ENCODE measurements at regions not wholly inside any gene's neighbourhood (a gene's known extent, or its start where the extent isn't known, plus 50 kb on each side); places are given as distances from the start of the nearest gene placed in this dataset.

DNA sequence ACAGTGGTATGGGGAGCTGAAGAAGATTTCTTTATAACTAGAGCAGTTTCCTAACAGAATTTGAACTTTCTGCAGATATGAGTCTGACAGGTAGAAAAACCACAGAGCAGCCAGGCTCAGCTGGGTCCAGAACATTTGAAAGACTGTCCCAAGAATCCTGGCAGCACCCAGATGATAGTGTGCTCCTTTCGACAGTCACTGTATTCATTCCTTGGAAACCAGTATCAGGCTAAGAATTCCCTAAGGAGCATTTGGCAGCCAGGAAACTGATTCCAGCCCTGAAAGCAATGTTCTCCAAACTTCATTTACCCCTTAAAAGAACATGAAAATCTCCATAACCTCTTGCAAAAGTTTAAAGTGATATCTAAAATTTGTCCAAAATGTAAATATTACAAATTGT is 123.0 kb upstream of the MTAP start:
- Histone ChIP-seq H3K27ac (ENCODE audit: low read length) (no peak overlapping the region), H3K36me3 (ENCODE audit: control insufficient read depth, insufficient read depth, low read length) (no peaks in the 10 kb centered on the region), H3K4me3 (ENCODE audit: low read length) (no peak overlapping the region), H3K9me3 (ENCODE audit: control insufficient read depth, low read depth, low read length) (no peaks in the 10 kb centered on the region), H3K4me1 (ENCODE audit: control insufficient read depth, insufficient read depth, low read length) (no peaks in the 10 kb centered on the region), H3K27me3 (ENCODE audit: control insufficient read depth, insufficient read depth, low read length) (peaks cover 2% of the 10 kb centered on the region)
- no CpG with 5 or more reads among the region's 1 CpG for WGBS (ENCODE audit: insufficient coverage, low lambda C conversion rate)
- DNase-seq: no peak

DNA sequence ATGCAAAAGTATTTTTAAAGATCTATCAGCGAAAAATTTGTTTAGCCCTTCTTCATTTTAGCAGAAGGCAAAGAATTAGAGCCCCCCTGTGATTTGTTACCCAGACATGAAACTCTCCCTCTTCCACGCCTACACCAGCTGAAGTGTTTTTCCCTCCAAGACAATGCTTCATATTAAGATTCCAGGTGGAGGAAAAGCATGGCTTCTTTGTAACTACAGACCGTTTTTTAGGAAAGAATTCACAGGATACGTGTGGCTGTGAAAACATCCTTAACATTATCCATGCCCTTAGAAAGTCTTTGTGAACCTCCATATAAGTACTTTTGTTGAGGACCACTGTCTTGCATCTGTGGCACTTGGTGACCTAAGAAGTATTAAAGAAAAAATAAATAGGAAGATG is 121.8 kb upstream of the MTAP start:
- Histone ChIP-seq H3K4me3 (ENCODE audit: low read length) (no peak overlapping the region), H3K27me3 (ENCODE audit: control insufficient read depth, insufficient read depth, low read length) (peaks cover 2% of the 10 kb centered on the region), H3K9me3 (ENCODE audit: control insufficient read depth, low read depth, low read length) (no peaks in the 10 kb centered on the region), H3K36me3 (ENCODE audit: control insufficient read depth, insufficient read depth, low read length) (no peaks in the 10 kb centered on the region), H3K4me1 (ENCODE audit: control insufficient read depth, insufficient read depth, low read length) (no peaks in the 10 kb centered on the region), H3K27ac (ENCODE audit: low read length) (no peak overlapping the region)
- no peak for DNase-seq
- WGBS (ENCODE audit: insufficient coverage, low lambda C conversion rate): no CpG with 5 or more reads among the region's 4 CpGs

- Histone ChIP-seq H3K27me3 (ENCODE audit: control insufficient read depth, insufficient read depth, low read length) (peaks cover 2% of the 10 kb centered on the region), H3K4me1 (ENCODE audit: control insufficient read depth, insufficient read depth, low read length) (no peaks in the 10 kb centered on the region), H3K36me3 (ENCODE audit: control insufficient read depth, insufficient read depth, low read length) (no peaks in the 10 kb centered on the region), H3K27ac (ENCODE audit: low read length) (no peak overlapping the region), H3K4me3 (ENCODE audit: low read length) (no peak overlapping the region), H3K9me3 (ENCODE audit: control insufficient read depth, low read depth, low read length) (no peaks in the 10 kb centered on the region)
- WGBS (ENCODE audit: insufficient coverage, low lambda C conversion rate): 29% methylated on average over 1 of the region's 4 CpGs
- DNase-seq: no peak
These were observed 120.8 kb upstream of the MTAP start for GRCh38 chr9:21681641-21682040.

GRCh38 chr9:21682381-21682780 is 120.1 kb upstream of the MTAP start:
- WGBS (ENCODE audit: insufficient coverage, low lambda C conversion rate): no CpG with 5 or more reads among the region's 2 CpGs

DNA sequence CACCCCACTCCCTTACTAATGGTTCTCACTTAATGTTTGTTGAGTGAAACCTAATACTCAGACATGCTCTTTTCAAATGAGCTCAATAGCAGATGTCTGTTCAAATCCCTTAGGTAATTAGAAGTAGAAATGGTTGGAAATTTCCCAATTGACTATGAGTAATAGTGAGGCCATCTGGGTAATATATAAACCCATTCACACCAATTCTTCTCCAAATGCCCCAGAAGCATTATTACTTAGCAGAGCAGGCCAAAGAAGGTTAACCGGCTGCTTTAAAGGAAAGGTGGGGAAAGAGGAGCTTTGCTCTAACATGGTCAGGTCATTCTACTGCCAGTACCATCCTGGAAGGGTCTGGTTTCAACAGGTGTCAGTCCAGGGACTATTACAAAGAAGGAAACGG is 119.5 kb upstream of the MTAP start:
- Histone ChIP-seq H3K4me1 (ENCODE audit: control insufficient read depth, insufficient read depth, low read length) (no peaks in the 10 kb centered on the region), H3K4me3 (ENCODE audit: low read length) (no peak overlapping the region), H3K27ac (ENCODE audit: low read length) (no peak overlapping the region), H3K9me3 (ENCODE audit: control insufficient read depth, low read depth, low read length) (no peaks in the 10 kb centered on the region), H3K36me3 (ENCODE audit: control insufficient read depth, insufficient read depth, low read length) (no peaks in the 10 kb centered on the region), H3K27me3 (ENCODE audit: control insufficient read depth, insufficient read depth, low read length) (peaks cover 2% of the 10 kb centered on the region)
- no peak for DNase-seq
- WGBS (ENCODE audit: insufficient coverage, low lambda C conversion rate): 86% methylated on average over 1 of the region's 2 CpGs

More at GRCh38 chr9:21682381-21682780, 120.1 kb upstream of the MTAP start:
- DNase-seq: no peak
- Histone ChIP-seq H3K4me3 (ENCODE audit: low read length) (no peak overlapping the region), H3K9me3 (ENCODE audit: control insufficient read depth, low read depth, low read length) (no peaks in the 10 kb centered on the region), H3K27ac (ENCODE audit: low read length) (no peak overlapping the region), H3K36me3 (ENCODE audit: control insufficient read depth, insufficient read depth, low read length) (no peaks in the 10 kb centered on the region), H3K4me1 (ENCODE audit: control insufficient read depth, insufficient read depth, low read length) (no peaks in the 10 kb centered on the region), H3K27me3 (ENCODE audit: control insufficient read depth, insufficient read depth, low read length) (peaks cover 2% of the 10 kb centered on the region)

GRCh38 chr9:21683484-21684175 is 118.8 kb upstream of the MTAP start:
- H3K9me3 ChIP-seq (ENCODE audit: control insufficient read depth, low read depth, low read length): no peaks in the 10 kb centered on the region
- H3K27me3 ChIP-seq (ENCODE audit: control insufficient read depth, insufficient read depth, low read length): peaks cover 2% of the 10 kb centered on the region
- DNase-seq: no peak
- H3K27ac ChIP-seq (ENCODE audit: low read length): no peak overlapping the region
- H3K36me3 ChIP-seq (ENCODE audit: control insufficient read depth, insufficient read depth, low read length): no peaks in the 10 kb centered on the region
- H3K4me3 ChIP-seq (ENCODE audit: low read length): no peak overlapping the region
- WGBS (ENCODE audit: insufficient coverage, low lambda C conversion rate): 100% methylated on average over 2 of the region's 4 CpGs
- no peaks in the 10 kb centered on the region for H3K4me1 ChIP-seq (ENCODE audit: control insufficient read depth, insufficient read depth, low read length)

GRCh38 chr9:21684231-21684630 is 118.2 kb upstream of the MTAP start:
- peaks cover 2% of the 10 kb centered on the region for H3K27me3 ChIP-seq (ENCODE audit: control insufficient read depth, insufficient read depth, low read length)
- no peak overlapping the region for H3K4me3 ChIP-seq (ENCODE audit: low read length)
- no peak overlapping the region for H3K27ac ChIP-seq (ENCODE audit: low read length)
- no peak for DNase-seq
- H3K4me1 ChIP-seq (ENCODE audit: control insufficient read depth, insufficient read depth, low read length): no peaks in the 10 kb centered on the region
- WGBS (ENCODE audit: insufficient coverage, low lambda C conversion rate): 100% methylated on average over 1 of the region's 2 CpGs
- H3K36me3 ChIP-seq (ENCODE audit: control insufficient read depth, insufficient read depth, low read length): no peaks in the 10 kb centered on the region
- no peaks in the 10 kb centered on the region for H3K9me3 ChIP-seq (ENCODE audit: control insufficient read depth, low read depth, low read length)

DNA sequence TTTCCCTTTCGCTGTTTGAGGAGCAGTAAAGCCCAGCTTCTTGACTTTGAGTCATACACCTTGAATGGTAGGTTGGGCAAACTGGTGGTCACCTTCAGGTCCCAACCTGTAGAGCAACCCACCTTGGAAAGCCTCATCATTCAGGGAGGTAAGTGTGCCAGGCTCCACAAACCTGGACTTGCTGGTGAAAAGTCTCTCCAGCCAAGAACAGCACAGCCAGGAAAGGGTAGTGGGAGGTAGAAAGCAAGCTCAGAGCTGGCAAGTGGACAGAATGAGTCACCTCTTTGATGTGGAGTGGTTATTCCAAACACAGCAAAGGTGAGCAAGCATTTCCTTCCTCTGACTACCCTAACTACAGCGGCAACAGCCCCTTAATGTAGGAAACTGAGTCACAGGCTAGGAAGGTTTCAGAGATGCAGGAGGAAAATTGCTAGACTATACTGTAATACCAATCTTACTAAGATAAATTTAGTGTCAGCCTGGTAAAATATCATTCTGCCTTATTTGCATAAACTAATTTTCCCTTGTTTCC is 117.5 kb upstream of the MTAP start:
- Histone ChIP-seq H3K27ac (ENCODE audit: low read length) (no peak overlapping the region), H3K9me3 (ENCODE audit: control insufficient read depth, low read depth, low read length) (no peaks in the 10 kb centered on the region), H3K36me3 (ENCODE audit: control insufficient read depth, insufficient read depth, low read length) (no peaks in the 10 kb centered on the region), H3K4me1 (ENCODE audit: control insufficient read depth, insufficient read depth, low read length) (no peaks in the 10 kb centered on the region), H3K4me3 (ENCODE audit: low read length) (no peak overlapping the region), H3K27me3 (ENCODE audit: control insufficient read depth, insufficient read depth, low read length) (no peaks in the 10 kb centered on the region)
- no CpG with 5 or more reads among the region's 2 CpGs for WGBS (ENCODE audit: insufficient coverage, low lambda C conversion rate)
- no peak for DNase-seq

- 100% methylated on average over 2 of the region's 6 CpGs for WGBS (ENCODE audit: insufficient coverage, low lambda C conversion rate)
- no peak overlapping the region for H3K27ac ChIP-seq (ENCODE audit: low read length)
These were observed 116.9 kb upstream of the MTAP start for GRCh38 chr9:21685502-21685901.

GRCh38 chr9:21686738-21687137 is 115.7 kb upstream of the MTAP start:
- no peaks in the 10 kb centered on the region for H3K36me3 ChIP-seq (ENCODE audit: control insufficient read depth, insufficient read depth, low read length)
- no peaks in the 10 kb centered on the region for H3K9me3 ChIP-seq (ENCODE audit: control insufficient read depth, low read depth, low read length)
- 80% methylated on average over 1 of the region's 2 CpGs for WGBS (ENCODE audit: insufficient coverage, low lambda C conversion rate)
- no peak for DNase-seq
- H3K27ac ChIP-seq (ENCODE audit: low read length): no peak overlapping the region
- no peaks in the 10 kb centered on the region for H3K4me1 ChIP-seq (ENCODE audit: control insufficient read depth, insufficient read depth, low read length)
- H3K27me3 ChIP-seq (ENCODE audit: control insufficient read depth, insufficient read depth, low read length): peaks cover 3% of the 10 kb centered on the region
- H3K4me3 ChIP-seq (ENCODE audit: low read length): no peak overlapping the region

More at GRCh38 chr9:21685502-21685901, 116.9 kb upstream of the MTAP start:
- Histone ChIP-seq H3K4me1 (ENCODE audit: control insufficient read depth, insufficient read depth, low read length) (no peaks in the 10 kb centered on the region), H3K4me3 (ENCODE audit: low read length) (no peak overlapping the region), H3K27me3 (ENCODE audit: control insufficient read depth, insufficient read depth, low read length) (no peaks in the 10 kb centered on the region), H3K9me3 (ENCODE audit: control insufficient read depth, low read depth, low read length) (no peaks in the 10 kb centered on the region), H3K36me3 (ENCODE audit: control insufficient read depth, insufficient read depth, low read length) (no peaks in the 10 kb centered on the region)
- no peak for DNase-seq

- Histone ChIP-seq H3K9me3 (ENCODE audit: control insufficient read depth, low read depth, low read length) (no peaks in the 10 kb centered on the region), H3K27ac (ENCODE audit: low read length) (no peak overlapping the region), H3K4me3 (ENCODE audit: low read length) (no peak overlapping the region), H3K4me1 (ENCODE audit: control insufficient read depth, insufficient read depth, low read length) (no peaks in the 10 kb centered on the region), H3K36me3 (ENCODE audit: control insufficient read depth, insufficient read depth, low read length) (no peaks in the 10 kb centered on the region), H3K27me3 (ENCODE audit: control insufficient read depth, insufficient read depth, low read length) (peaks cover 3% of the 10 kb centered on the region)
- DNase-seq: no peak
These were observed 115.1 kb upstream of the MTAP start for GRCh38 chr9:21687351-21687750.
